ENCODE measurements at regions not wholly inside any gene's neighbourhood (a gene's known extent, or its start where the extent isn't known, plus 50 kb on each side); places are given as distances from the start of the nearest gene placed in this dataset.

GRCh38 chr13:73413656-73414055 is 354.9 kb downstream of the KLF5 start:
- H3K4me3 ChIP-seq (ENCODE audit: low read depth, low read length), result no peak overlapping the region
- TF ChIP-seq, protein P1, sequence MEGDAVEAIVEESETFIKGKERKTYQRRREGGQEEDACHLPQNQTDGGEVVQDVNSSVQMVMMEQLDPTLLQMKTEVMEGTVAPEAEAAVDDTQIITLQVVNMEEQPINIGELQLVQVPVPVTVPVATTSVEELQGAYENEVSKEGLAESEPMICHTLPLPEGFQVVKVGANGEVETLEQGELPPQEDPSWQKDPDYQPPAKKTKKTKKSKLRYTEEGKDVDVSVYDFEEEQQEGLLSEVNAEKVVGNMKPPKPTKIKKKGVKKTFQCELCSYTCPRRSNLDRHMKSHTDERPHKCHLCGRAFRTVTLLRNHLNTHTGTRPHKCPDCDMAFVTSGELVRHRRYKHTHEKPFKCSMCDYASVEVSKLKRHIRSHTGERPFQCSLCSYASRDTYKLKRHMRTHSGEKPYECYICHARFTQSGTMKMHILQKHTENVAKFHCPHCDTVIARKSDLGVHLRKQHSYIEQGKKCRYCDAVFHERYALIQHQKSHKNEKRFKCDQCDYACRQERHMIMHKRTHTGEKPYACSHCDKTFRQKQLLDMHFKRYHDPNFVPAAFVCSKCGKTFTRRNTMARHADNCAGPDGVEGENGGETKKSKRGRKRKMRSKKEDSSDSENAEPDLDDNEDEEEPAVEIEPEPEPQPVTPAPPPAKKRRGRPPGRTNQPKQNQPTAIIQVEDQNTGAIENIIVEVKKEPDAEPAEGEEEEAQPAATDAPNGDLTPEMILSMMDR (IDR thresholded peaks at IDR 0.05; ENCODE audit: low read depth, low read length), result no peak
- in situ Hi-C loops (cut with HindIII; ENCODE audit: low sequenced_read_pairs), result no loop called here
- no peak for DNase-seq (ENCODE audit: low read depth, low spot score)

GRCh38 chr13:73412933-73413332 is 354.1 kb downstream of the KLF5 start:
- no peak for DNase-seq (ENCODE audit: low read depth, low spot score)
- H3K4me3 ChIP-seq (ENCODE audit: low read depth, low read length), result no peak overlapping the region
- TF ChIP-seq, protein P1 (IDR thresholded peaks at IDR 0.05; ENCODE audit: low read depth, low read length), result no peak
- in situ Hi-C loops (cut with HindIII; ENCODE audit: low sequenced_read_pairs), result no loop called here

DNA sequence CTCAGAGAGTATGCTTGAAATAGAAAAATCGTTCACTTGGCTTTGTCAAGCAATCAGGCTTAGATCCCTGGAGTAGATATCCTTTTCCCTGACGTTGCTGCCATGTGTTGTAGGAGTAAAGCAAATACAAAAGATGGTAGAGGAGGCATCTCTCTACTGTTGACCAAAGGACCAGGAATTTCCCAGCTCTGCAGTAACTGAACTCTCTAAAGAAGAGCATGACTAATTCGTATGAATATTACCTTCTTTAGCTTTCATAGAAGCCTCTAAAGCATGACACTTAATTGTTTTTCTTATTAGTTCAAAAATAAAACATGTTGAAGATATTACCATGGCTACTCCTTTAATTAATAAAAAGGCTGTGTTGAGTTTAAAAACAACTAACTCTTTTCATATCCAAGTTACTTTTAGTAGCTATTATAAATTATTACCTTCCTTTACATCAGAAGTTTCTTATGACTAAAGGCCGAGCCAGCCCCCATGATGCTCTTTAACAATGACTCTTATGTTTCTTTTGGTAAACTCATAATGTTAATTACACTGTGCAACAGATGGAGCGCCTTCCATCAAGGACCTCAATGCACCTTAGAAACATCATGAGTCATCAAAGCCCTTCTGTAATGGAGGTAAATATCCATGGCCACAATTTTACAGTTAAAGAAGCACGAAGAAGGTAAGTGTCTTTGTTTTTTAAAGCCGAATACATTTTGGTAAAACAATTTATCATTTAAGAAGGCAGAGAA is 352.4 kb downstream of the KLF5 start:
- peak; percentile 35 for DNase-seq (ENCODE audit: low read depth, low spot score)
- H3K4me3 ChIP-seq (ENCODE audit: low read depth, low read length), result no peak overlapping the region
- TF ChIP-seq, protein P1 (IDR thresholded peaks at IDR 0.05; ENCODE audit: low read depth, low read length), result no peak
- in situ Hi-C loops (cut with HindIII; ENCODE audit: low sequenced_read_pairs), result no loop called here

DNA sequence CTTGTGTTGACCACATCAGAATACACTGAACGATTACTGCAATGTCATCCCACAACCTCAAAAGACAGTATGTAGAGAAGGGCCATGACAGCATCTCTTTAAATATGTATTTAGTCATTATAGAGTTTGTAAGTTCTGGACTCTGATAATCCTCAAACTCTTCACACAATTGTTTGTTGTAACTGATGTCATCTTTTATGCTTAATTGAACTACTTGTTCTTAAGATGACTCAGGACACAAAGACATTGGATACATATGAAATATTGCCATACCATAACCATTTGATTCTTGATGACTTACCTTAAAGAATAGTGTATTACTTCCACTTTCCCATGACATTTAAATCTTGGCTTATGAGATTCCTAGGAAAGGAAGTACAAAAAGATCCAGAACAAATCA is 347.6 kb downstream of the KLF5 start:
- no peak for DNase-seq (ENCODE audit: low read depth, low spot score)
- no peak overlapping the region for H3K4me3 ChIP-seq (ENCODE audit: low read depth, low read length)
- in situ Hi-C loops (cut with HindIII; ENCODE audit: low sequenced_read_pairs), result no loop called here
- TF ChIP-seq, protein P1 (IDR thresholded peaks at IDR 0.05; ENCODE audit: low read depth, low read length), result no peak

GRCh38 chr13:73404581-73404980 is 345.8 kb downstream of the KLF5 start:
- no peak for DNase-seq (ENCODE audit: low read depth, low spot score)

GRCh38 chr13:73403355-73404120 is 344.7 kb downstream of the KLF5 start:
- in situ Hi-C loops (cut with HindIII; ENCODE audit: low sequenced_read_pairs), result no loop called here
- no peak for DNase-seq (ENCODE audit: low read depth, low spot score)
- no peak overlapping the region for H3K4me3 ChIP-seq (ENCODE audit: low read depth, low read length)
- TF ChIP-seq, protein P1 (IDR thresholded peaks at IDR 0.05; ENCODE audit: low read depth, low read length), result no peak

More at GRCh38 chr13:73404581-73404980, 345.8 kb downstream of the KLF5 start:
- in situ Hi-C loops (cut with HindIII; ENCODE audit: low sequenced_read_pairs), result no loop called here
- TF ChIP-seq, protein P1 (IDR thresholded peaks at IDR 0.05; ENCODE audit: low read depth, low read length), result no peak
- no peak overlapping the region for H3K4me3 ChIP-seq (ENCODE audit: low read depth, low read length)
